Caki2 (cell line): ENCODE measurements at regions not wholly inside any gene's neighbourhood (a gene's known extent, or its start where the extent isn't known, plus 50 kb on each side); places are given as distances from the start of the nearest gene placed in this dataset.
A peak's percentile ranks its signal among the peaks of the same experiment; 100 is the strongest.

Experiments
- DNase-seq: peaks from one replicate; pipeline ENCODE4 v3.0.0-alpha.2; 2015; ENCODE audit warnings: low read depth
- in situ Hi-C: cut with HindIII; loops from 2 replicates; pipeline ENCODE4 v1.10.0; 2016; ENCODE audit warnings: low sequenced_read_pairs, low pct_unique_long_range_greater_than_20kb, mixed read lengths

DNA sequence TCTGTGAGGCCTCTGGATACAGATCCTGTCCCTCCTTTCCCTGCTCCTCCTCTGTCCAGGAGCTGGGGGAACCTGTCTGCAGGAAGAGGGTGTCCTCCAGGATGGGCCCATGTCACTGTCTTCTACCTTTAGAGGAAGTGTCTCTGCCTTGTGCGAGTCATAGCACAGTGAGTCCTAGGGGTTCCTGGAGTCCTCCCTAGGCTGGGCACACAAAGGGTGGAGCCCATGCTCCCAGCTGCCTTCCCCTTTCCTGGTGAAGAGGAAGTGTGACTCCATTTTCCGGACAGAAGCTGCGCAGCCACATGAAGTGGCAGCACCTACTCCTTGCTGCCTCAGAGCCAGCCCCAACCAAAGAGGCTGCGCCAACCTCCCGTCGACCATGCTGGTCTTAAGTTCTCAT is 112.2 kb downstream of the CTTN start:
- in situ Hi-C loops: no loop called here
- DNase-seq: no peak

DNA sequence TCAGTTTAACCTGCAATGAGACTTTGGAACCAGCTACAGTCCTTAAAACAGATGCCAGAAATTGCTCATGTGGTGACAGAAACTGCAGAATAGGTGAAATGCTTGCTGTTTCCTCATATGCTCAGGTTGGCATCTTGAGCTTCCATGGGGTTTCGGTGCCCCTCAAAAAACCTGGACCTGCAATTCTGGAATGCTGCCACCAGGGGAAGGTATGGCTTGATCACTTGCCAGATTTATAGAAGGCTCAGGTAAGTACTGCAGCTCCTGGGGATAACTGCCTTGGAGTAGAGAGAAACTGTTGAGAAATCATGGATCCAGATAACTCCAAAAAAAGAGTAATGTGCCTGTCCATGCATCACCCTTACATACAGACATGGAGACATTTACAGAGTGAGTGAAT is 113.0 kb downstream of the CTTN start:
- in situ Hi-C loops: no loop called here
- DNase-seq: no peak

GRCh38 chr11:70512716-70513115 is 114.4 kb downstream of the CTTN start:
- in situ Hi-C loops: no loop called here
- no peak for DNase-seq

DNA sequence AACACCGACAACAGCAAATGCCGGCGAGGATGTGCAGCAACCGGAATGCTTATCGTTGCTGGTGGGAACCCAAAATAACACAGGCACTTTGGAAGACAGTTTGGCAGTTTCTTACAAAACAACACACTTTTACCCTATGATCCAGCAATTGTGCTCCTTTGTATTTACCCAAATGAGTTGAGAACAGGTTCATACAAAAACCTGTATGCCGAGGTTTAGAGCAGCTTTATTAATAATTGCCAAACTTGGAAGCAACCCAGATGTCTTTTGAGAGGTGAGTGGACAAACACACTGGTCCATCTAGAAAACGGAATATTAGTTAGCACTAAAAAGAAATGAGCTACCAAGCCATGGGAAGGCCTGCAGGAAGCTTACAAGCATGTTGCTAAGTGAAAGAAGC is 118.9 kb downstream of the CTTN start:
- in situ Hi-C loops: no loop called here
- DNase-seq: no peak

- no peak for DNase-seq
- in situ Hi-C loops: no loop called here
Observed at GRCh38 chr11:70517988-70518907, 119.9 kb downstream of the CTTN start.

DNA sequence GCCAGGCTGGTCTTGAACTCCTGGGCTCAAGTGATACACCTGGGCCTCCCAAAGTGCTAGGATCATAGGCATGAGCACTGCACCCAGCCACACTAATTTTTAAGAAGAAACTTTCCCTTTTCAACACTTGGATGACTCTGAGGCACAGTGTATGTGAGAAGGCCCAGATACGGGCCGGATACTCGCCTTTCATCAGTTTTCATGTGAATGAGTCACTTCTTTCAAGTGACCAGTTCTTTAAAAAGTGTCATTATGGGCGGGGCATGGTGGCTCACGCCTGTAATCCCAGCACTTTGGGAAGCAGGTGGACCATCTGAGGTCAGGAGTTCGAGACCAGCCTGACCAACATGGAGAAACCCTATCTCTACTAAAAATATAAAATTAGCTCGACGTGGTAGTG is 120.8 kb downstream of the CTTN start:
- peak; percentile 6 for DNase-seq
- in situ Hi-C loops: no loop called here

DNA sequence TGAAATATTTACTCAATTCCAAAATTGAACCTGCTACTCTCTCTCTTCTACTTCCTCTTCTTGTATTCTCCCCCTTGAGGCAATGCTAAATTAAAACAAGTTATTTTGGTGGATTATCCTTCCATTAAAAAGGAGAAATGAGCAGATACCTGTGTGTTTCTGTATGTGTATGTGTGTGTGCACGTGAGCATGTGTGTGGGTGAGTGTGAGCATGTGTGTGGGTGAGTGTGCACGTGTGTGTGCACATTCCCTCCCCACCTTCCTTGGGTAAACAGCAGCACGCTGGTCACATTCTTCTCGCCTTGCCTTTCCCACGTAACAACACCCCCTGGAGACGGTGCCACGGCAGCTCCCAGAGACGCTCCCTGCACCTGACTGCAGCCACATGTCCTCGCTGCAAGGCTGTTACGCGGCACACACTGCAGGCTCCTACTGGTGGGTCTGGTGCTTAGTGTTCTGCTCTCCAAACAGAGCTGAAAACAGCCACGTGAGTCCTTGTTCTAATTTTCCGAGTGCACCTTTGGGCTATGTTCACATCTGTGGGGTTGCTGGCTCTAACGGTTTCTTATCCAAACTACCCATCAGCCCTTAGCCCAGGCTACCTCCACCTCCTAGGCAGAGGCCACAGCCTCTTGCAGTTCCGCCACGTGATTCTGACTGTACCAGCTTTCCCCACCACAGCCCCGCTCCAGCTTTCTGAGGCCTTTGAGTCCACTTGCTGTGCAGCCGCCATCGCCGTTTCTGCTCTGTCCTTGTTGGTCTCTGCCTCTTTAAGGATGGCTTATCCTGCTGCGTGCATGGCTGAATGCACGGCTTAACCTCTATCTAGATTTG is 123.4 kb downstream of the CTTN start:
- no peak for DNase-seq
- in situ Hi-C loops: no loop called here

- no peak for DNase-seq
- in situ Hi-C loops: no loop called here
Observed at GRCh38 chr11:70522309-70522592, 123.9 kb downstream of the CTTN start.

DNA sequence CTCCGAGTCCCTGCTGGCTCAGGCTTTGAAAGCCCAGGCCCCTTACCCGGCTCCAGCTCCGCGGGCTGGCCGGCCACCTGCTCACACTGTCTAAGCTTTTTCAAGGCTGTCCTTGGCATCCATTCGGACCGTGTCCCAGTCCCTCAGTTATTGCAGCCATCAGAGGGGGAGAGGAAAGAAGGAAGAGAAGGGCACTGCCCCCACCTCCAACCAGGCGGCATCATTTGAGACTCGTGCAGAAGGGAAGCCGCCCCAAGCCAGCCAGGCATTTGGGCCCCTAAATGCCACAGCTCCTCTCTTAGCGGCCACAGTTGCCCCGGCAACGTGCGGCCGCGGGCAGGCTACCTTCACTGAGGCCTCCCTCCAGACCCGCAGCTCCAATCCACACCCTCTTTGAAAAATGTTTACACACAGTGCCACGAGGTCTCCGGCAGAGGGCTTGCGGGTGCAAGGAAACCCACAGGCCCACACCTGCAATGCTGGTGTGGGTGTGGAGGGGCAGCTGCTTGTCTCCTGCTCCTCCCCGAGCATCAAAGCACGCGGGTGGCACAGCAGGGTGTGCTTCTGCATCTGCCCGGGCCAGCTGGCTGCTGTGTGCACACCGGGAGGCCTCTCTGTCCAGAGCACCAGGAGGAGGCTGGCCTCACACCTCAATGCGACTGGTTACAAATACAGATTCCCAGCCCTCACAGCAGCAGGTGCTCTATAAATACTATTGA is 124.4 kb downstream of the CTTN start:
- in situ Hi-C loops: no loop called here
- DNase-seq: no peak

- DNase-seq: no peak
- in situ Hi-C loops: no loop called here
Observed at GRCh38 chr11:70523384-70524095, 125.2 kb downstream of the CTTN start.

DNA sequence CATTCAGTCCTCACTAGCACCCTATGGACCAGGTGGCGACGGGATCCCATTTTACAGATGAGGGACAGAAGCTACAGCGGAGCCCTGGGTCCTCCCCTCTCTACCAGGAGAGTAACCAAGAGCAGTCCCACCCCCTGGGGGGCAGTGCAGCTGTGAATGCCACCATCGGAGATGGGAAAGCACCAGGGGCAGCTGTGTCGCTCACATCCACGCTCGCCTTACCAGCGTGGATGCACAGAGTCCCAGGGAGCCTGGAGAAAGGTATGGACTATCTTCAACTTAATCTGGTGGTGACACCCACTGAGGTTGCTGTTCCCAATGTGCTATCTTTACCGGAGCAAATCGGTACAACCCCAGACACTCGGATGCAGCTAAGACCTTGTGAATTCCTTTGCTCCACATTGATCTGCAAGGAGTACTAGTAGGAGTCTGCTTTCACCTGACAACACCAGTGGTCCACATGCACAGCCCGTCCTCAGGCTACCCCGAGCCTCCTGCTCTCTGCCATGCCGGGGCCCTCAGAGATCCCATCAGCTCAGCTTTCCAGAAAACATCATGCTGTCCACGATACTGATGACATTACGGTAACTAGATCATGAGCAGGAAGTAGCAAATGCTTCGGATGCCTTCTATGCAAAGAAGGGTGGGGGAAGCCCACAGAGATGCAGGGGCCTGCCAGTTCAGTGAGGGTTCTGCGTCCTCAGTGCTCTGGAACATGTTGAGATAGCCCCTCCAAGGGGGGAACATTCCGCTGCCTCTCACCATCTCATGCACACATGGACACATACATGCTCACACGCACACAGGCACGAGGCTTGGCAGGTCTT is 126.0 kb downstream of the CTTN start:
- DNase-seq: no peak
- in situ Hi-C loops: no loop called here

- no peak for DNase-seq
- in situ Hi-C loops: no loop called here
Observed at GRCh38 chr11:70525006-70525405, 126.7 kb downstream of the CTTN start.

DNA sequence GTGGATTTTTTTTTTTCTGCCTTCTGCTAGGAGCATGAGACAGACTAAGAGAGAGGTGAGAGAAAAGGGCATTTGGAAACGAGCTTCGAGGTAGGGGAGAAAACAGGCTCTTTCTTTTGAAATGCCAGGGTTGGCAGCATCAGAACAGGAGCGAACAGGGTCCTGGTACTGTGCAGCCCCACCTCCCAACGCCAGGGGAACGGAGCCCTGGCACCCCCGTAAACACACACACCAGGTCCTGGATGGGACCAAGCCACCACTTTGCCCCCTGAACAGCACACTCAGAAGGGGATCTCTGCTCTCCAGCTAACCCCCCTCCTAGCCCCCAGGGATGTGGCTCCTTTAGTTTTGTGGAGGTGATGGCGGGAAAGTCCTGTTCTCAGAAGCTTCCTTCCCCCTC is 127.1 kb downstream of the CTTN start:
- in situ Hi-C loops: no loop called here
- no peak for DNase-seq

- in situ Hi-C loops: no loop called here
Observed at GRCh38 chr11:70526116-70527045, 128.1 kb downstream of the CTTN start.

DNA sequence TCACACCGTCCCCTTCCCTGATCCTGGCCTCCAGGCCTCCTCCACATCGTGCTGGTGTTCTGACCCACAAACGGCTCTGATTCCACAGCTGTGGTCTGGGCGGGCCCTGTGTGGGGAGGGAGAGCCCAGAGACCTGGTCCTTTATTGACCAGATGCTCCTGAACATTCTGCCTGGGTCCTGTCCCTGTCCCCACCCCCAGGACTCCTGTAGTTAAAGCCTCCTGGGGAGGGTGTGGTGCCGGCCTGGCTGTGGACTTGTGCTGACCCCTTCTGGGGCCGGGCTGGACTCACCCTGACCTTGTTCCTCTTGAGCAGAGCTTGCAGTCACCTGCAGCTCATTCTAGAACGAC is 128.7 kb downstream of the CTTN start:
- in situ Hi-C loops: no loop called here
- DNase-seq: no peak

More at GRCh38 chr11:70526116-70527045, 128.1 kb downstream of the CTTN start:
- DNase-seq: no peak

- DNase-seq: no peak
- in situ Hi-C loops: no loop called here
Observed at GRCh38 chr11:70527429-70528045, 129.2 kb downstream of the CTTN start.
